HEK293 (cell line): ENCODE measurements at regions not wholly inside any gene's neighbourhood (a gene's known extent, or its start where the extent isn't known, plus 50 kb on each side); places are given as distances from the start of the nearest gene placed in this dataset.

ENCODE experiments used
- ZNF155 ChIP-seq: fragments of 450-650 bp; formaldehyde crosslinking; IDR thresholded peaks from 2 replicates; pipeline ENCODE4 v1.5.1; 2016; ENCODE audit warnings: missing biosample characterization, missing genetic modification characterization
- ZNF266 ChIP-seq: fragments of 450-650 bp; formaldehyde crosslinking; IDR thresholded peaks from 2 replicates; pipeline ENCODE4 v1.5.1; 2016; ENCODE audit warnings: missing biosample characterization, missing genetic modification characterization, low read depth
- ZNF621 ChIP-seq: fragments of 450-650 bp; formaldehyde crosslinking; IDR thresholded peaks from 2 replicates; pipeline ENCODE4 v1.5.1; 2017; ENCODE audit warnings: missing biosample characterization, missing genetic modification characterization
- TF ChIP-seq, protein P1 (sequence below): fragments of 450-650 bp; formaldehyde crosslinking; IDR thresholded peaks from 2 replicates; pipeline ENCODE4 v1.5.1; 2016; ENCODE audit warnings: missing biosample characterization, missing genetic modification characterization
- TF ChIP-seq, protein P2 (sequence below): fragments of 450-650 bp; formaldehyde crosslinking; IDR thresholded peaks from 2 replicates; pipeline ENCODE4 v1.5.1; 2016; ENCODE audit warnings: missing biosample characterization, missing genetic modification characterization
- TF ChIP-seq, protein P3 (sequence below): fragments of 450-650 bp; formaldehyde crosslinking; IDR thresholded peaks from 2 replicates; pipeline ENCODE4 v1.5.1; 2016; ENCODE audit warnings: missing biosample characterization, missing genetic modification characterization

- TF ChIP-seq ZNF266 (tag by site-specific recombination) (no peak), ZNF155 (tag by site-specific recombination) (no peak), ZNF621 (no peak)
- TF ChIP-seq, protein P1, sequence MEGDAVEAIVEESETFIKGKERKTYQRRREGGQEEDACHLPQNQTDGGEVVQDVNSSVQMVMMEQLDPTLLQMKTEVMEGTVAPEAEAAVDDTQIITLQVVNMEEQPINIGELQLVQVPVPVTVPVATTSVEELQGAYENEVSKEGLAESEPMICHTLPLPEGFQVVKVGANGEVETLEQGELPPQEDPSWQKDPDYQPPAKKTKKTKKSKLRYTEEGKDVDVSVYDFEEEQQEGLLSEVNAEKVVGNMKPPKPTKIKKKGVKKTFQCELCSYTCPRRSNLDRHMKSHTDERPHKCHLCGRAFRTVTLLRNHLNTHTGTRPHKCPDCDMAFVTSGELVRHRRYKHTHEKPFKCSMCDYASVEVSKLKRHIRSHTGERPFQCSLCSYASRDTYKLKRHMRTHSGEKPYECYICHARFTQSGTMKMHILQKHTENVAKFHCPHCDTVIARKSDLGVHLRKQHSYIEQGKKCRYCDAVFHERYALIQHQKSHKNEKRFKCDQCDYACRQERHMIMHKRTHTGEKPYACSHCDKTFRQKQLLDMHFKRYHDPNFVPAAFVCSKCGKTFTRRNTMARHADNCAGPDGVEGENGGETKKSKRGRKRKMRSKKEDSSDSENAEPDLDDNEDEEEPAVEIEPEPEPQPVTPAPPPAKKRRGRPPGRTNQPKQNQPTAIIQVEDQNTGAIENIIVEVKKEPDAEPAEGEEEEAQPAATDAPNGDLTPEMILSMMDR (tag by site-specific recombination): no peak
- TF ChIP-seq, protein P2, sequence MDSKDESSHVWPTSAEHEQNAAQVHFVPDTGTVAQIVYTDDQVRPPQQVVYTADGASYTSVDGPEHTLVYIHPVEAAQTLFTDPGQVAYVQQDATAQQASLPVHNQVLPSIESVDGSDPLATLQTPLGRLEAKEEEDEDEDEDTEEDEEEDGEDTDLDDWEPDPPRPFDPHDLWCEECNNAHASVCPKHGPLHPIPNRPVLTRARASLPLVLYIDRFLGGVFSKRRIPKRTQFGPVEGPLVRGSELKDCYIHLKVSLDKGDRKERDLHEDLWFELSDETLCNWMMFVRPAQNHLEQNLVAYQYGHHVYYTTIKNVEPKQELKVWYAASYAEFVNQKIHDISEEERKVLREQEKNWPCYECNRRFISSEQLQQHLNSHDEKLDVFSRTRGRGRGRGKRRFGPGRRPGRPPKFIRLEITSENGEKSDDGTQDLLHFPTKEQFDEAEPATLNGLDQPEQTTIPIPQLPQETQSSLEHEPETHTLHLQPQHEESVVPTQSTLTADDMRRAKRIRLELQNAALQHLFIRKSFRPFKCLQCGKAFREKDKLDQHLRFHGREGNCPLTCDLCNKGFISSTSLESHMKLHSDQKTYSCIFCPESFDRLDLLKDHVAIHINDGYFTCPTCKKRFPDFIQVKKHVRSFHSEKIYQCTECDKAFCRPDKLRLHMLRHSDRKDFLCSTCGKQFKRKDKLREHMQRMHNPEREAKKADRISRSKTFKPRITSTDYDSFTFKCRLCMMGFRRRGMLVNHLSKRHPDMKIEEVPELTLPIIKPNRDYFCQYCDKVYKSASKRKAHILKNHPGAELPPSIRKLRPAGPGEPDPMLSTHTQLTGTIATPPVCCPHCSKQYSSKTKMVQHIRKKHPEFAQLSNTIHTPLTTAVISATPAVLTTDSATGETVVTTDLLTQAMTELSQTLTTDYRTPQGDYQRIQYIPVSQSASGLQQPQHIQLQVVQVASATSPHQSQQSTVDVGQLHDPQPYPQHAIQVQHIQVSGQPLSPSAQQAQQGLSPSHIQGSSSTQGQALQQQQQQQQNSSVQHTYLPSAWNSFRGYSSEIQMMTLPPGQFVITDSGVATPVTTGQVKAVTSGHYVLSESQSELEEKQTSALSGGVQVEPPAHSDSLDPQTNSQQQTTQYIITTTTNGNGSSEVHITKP (tag by site-specific recombination): no peak
- TF ChIP-seq, protein P3, sequence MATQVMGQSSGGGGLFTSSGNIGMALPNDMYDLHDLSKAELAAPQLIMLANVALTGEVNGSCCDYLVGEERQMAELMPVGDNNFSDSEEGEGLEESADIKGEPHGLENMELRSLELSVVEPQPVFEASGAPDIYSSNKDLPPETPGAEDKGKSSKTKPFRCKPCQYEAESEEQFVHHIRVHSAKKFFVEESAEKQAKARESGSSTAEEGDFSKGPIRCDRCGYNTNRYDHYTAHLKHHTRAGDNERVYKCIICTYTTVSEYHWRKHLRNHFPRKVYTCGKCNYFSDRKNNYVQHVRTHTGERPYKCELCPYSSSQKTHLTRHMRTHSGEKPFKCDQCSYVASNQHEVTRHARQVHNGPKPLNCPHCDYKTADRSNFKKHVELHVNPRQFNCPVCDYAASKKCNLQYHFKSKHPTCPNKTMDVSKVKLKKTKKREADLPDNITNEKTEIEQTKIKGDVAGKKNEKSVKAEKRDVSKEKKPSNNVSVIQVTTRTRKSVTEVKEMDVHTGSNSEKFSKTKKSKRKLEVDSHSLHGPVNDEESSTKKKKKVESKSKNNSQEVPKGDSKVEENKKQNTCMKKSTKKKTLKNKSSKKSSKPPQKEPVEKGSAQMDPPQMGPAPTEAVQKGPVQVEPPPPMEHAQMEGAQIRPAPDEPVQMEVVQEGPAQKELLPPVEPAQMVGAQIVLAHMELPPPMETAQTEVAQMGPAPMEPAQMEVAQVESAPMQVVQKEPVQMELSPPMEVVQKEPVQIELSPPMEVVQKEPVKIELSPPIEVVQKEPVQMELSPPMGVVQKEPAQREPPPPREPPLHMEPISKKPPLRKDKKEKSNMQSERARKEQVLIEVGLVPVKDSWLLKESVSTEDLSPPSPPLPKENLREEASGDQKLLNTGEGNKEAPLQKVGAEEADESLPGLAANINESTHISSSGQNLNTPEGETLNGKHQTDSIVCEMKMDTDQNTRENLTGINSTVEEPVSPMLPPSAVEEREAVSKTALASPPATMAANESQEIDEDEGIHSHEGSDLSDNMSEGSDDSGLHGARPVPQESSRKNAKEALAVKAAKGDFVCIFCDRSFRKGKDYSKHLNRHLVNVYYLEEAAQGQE (tag by site-specific recombination): no peak
Measured at GRCh38 chr1:80410233-80410632, 1390.5 kb upstream of the ADGRL2 start.
